Mesodermal cell (in vitro differentiated cells): ENCODE measurements at regions not wholly inside any gene's neighbourhood (a gene's known extent, or its start where the extent isn't known, plus 50 kb on each side); places are given as distances from the start of the nearest gene placed in this dataset.

Experiments
- H3K27ac ChIP-seq: 2 replicates; pipeline ENCODE4 v1.7.0; 2013; ENCODE audit warnings: mild to moderate bottlenecking, low read depth, low read length, moderate library complexity; ENCODE audit not compliant: severe bottlenecking
- H3K36me3 ChIP-seq: 2 replicates; pipeline ENCODE4 v1.7.1; 2013; ENCODE audit warnings: mild to moderate bottlenecking, low read length, moderate library complexity; ENCODE audit not compliant: control insufficient read depth, insufficient read depth
- H3K4me1 ChIP-seq: one replicate; pipeline ENCODE4 v1.7.1; 2013; ENCODE audit warnings: mild to moderate bottlenecking, low read length; ENCODE audit not compliant: insufficient read depth, control insufficient read depth, poor library complexity, severe bottlenecking
- H3K4me3 ChIP-seq: 2 replicates; pipeline ENCODE4 v1.7.0; 2013; ENCODE audit warnings: low read length, control low read depth, mild to moderate bottlenecking; ENCODE audit not compliant: insufficient read depth, poor library complexity, severe bottlenecking; ENCODE audit errors: extremely low read depth
- H3K9me3 ChIP-seq: 2 replicates; pipeline ENCODE4 v1.7.1; 2013; ENCODE audit warnings: mild to moderate bottlenecking, low read length, moderate library complexity; ENCODE audit not compliant: control insufficient read depth
- WGBS, 2 experiments: methylation state at CpG; one replicate each; pipeline ENCODE4 v1.1.5; 2013; ENCODE audit warnings: missing lambda C conversion rate in 2 of 2; ENCODE audit not compliant: insufficient coverage in 2 of 2; 5-methylcytosine and 5-hydroxymethylcytosine counted together

DNA sequence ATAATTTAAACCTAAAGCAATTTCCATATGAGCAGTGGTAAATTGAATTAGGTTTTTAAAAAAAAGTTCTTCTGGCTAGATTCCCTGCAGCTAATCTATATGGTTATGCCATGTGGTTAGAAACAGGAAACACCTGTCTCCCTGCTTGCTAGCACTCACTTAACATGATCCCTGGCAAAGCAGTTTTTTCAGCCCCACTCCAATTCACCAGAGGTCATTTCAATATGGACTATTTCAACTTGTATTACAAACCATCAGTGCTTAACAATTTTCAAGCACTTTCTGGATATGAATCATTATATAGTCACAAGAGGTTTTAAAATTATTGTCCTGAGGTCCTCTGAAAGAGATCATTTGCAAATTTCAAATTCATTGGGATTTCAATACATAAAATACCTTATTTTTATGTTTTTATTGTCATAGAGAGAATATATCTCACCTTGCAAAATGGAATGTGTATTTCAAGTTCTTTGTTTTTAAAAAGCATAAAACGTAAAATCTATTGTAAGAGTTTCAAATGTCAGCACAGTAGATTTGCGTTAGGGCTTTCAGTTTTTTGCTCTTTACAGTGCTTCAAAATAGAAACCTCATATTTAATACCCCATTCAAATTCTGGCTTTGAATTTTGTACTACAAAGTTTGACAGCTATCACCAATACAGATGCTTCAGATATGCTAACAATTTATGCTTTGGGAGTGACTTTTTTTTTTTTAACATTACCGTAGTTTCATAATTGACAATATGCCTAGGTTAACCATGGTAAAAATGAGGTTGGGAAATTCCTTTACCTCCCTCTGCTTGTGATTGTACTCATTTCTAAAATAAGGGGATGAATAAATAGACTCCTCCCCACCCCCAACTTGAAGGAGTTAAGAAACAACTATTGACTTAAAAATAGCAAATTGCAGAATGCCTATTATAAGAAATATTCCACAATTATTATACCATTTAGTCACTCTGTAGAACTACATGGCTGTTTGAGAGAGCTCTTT, 117.5 kb upstream of the HGF start:
- Histone ChIP-seq H3K27ac (no peak overlapping the region), H3K4me3 (no peak overlapping the region), H3K36me3 (no peaks in the 10 kb centered on the region), H3K4me1 (no peaks in the 10 kb centered on the region), H3K9me3 (no peaks in the 10 kb centered on the region)
- 100% methylated on average over 1 of the region's 3 CpGs for WGBS, 2 experiments

DNA sequence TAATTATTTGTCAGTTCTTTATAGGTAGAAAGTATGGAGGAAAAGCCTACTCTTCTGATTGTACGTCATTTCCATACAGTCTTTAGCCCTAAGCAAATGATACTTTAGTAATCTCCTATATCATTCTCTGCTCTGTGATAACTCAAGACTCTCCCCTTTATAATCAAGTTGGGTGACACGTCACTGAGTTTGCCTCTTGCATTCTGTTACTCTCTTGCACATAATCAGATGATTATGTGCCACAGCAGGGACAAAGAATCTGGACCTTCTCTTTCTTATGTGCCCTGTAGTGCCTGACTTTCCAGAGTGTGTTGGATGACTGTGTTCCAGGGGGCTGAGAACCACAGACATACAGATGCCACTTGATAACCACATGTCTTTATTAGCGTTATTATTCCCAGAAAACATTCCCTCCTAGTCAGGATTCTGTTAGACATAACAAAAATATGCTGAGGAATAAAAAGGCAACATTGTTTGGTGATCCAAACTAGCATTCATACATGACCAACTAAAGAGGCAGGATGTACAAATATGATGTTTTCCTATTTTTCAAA, 116.4 kb upstream of the HGF start:
- no peaks in the 10 kb centered on the region for H3K4me1 ChIP-seq
- H3K27ac ChIP-seq: no peak overlapping the region
- WGBS, 2 experiments: 100% methylated on average over 1 to 2 of the region's 3 CpGs
- no peak overlapping the region for H3K4me3 ChIP-seq
- no peaks in the 10 kb centered on the region for H3K9me3 ChIP-seq
- H3K36me3 ChIP-seq: no peaks in the 10 kb centered on the region

DNA sequence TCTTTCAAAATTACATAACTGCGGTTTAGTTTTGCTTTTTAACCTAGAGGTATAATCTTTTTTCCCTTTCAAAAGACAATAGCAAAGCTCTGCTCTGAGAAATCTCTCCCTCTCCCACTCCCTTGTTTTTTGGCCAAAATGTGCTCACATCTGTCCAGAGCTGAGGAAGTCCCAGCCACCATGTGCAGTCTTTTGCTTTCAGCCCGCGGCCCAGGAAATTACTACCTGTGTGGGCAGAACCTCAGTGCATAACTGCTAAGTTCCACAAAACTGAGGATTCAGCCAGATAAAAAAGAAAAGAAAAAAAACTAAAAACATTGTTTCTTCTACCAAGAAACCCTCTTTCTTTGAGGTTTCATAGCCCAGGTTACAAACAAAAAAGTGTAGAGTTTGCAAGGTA, 115.0 kb upstream of the HGF start:
- Histone ChIP-seq H3K4me1 (no peaks in the 10 kb centered on the region), H3K9me3 (no peaks in the 10 kb centered on the region), H3K27ac (no peak overlapping the region), H3K4me3 (no peak overlapping the region), H3K36me3 (no peaks in the 10 kb centered on the region)
- WGBS, 2 experiments: 90 to 93% methylated on average over 2 to 3 of the region's 3 CpGs

DNA sequence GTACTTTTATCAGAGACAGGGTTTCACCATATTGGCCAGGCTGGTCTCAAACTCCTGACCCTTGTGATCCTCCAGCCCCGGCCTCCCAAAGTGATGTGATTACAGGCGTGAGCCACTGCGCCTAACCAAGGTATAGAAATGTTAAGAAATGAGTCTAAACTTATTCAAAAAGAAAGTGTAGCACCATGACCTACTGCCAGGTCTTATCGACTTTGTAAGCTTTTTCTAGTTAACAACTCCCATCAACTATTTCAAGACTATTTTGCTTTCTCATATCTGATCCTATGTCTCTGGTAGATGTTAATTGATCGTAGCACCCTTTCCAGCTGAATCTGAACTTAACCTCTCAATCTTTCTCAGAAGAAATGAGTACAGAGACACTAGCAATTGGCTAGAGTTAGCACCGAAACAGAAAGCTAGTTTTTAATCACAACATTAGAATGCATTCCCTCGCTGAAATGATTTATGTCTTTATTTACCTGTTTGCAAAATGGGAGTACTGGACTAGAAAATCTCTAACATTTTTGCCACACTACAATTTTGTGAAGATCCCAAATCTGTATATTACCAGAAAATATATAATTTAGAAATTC, 114.0 kb upstream of the HGF start:
- H3K27ac ChIP-seq: no peak overlapping the region
- H3K4me3 ChIP-seq: no peak overlapping the region
- 100% methylated on average over 1 of the region's 7 CpGs for WGBS, 2 experiments
- H3K4me1 ChIP-seq: no peaks in the 10 kb centered on the region
- H3K9me3 ChIP-seq: no peaks in the 10 kb centered on the region
- H3K36me3 ChIP-seq: no peaks in the 10 kb centered on the region

DNA sequence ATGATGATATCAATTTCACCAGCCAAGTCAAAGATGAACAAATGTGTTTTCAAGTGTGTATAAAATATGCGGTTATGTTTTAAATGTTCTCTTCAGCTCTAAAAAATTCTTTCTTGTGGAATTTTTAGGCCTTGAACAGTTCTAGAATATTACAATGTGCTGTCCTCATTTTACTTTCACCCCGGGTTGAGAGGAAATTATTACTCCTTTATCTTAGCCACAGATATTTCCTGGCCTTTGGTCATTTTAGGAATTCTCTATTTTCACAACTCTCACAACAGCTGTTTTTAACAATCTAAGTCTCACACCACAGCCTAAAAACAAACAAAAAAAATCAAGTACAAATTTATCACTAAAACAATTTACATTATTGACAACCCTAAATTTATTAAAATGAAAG, 112.2 kb upstream of the HGF start:
- Histone ChIP-seq H3K27ac (no peak overlapping the region), H3K4me1 (no peaks in the 10 kb centered on the region), H3K9me3 (no peaks in the 10 kb centered on the region), H3K36me3 (no peaks in the 10 kb centered on the region), H3K4me3 (no peak overlapping the region)
- WGBS, 2 experiments: 71% methylated on average over 1 of the region's 2 CpGs; no CpG with 5 or more reads in 1 of the 2 experiments

DNA sequence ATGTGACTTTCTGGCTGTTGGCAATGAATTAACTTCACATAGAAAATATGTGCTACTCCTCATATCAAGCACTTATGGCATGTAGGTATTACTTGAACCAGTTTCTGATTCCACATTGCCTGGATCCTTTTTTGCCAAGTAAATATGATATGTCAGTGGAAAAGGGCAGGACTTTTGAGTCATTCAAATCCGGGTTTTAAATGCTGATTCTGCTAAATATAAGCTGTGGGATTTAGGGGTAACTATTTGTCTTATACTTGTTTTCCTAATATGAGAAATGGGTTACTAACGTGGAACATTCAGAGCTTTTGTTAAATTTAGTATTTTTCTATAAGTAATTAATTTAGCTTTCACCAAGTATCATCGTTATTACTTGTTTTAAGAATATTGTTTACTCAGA, 108.0 kb upstream of the HGF start:
- Histone ChIP-seq H3K4me1 (no peaks in the 10 kb centered on the region), H3K27ac (no peak overlapping the region), H3K36me3 (no peaks in the 10 kb centered on the region), H3K4me3 (no peak overlapping the region), H3K9me3 (no peaks in the 10 kb centered on the region)
- 80 to 86% methylated on average over 1 of the region's 3 CpGs for WGBS, 2 experiments

DNA sequence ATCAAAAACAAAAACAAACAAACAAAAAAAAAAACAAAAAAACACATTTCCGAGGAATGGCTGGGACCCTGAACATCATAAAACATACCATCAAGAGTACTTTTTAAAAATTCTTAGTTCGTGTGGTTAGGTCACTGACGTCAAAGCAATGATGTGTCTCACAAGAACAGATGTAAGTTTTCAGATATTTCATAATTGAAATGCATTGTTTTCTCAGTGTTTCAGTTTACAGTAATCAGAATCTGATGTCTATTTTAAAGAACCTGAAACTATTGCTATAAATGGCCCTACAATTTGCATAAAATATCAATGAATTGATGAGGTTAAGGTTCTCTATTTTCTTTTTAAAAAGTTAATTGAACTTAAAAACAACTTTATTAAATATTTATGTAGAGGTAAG, 103.7 kb upstream of the HGF start:
- Histone ChIP-seq H3K27ac (no peak overlapping the region), H3K4me3 (no peak overlapping the region), H3K9me3 (no peaks in the 10 kb centered on the region), H3K4me1 (no peaks in the 10 kb centered on the region), H3K36me3 (no peaks in the 10 kb centered on the region)
- WGBS, 2 experiments: 100% methylated on average over 2 of the region's 3 CpGs

DNA sequence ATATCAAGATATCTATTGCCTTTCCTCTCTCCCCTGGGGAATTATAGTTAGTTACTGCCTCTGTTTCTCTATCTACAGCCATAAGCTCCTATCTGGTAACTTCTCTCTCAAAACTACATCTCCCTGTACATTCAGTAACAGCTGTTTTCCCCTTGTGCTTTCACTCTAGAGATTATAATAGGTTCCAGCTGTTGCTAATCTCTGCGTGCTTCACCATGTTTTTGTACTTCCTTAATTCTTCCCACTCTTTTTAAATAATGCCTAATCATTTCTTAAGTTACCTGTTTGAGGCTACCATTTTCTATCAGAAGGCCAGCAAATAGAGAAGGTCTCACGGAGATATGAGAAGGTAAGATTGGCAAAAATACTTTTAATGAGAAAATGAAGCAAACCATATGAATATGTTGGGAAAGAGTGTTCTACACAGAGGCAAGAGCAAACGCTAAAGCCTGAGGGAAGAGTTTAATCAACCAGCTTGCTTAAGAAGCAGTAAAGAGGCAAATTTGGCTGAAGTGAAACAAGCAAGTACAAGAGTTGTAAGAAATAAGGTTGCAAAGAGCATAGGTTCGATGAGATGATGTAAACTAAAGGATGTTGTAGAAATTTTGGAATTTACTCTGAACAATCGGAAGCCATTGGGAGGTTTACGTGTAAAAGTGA, 101.9 kb upstream of the HGF start:
- Histone ChIP-seq H3K27ac (no peak overlapping the region), H3K4me1 (no peaks in the 10 kb centered on the region), H3K36me3 (no peaks in the 10 kb centered on the region), H3K9me3 (no peaks in the 10 kb centered on the region), H3K4me3 (no peak overlapping the region)
- WGBS, 2 experiments: 94 to 98% methylated on average over 4 to 6 of the region's 6 CpGs

DNA sequence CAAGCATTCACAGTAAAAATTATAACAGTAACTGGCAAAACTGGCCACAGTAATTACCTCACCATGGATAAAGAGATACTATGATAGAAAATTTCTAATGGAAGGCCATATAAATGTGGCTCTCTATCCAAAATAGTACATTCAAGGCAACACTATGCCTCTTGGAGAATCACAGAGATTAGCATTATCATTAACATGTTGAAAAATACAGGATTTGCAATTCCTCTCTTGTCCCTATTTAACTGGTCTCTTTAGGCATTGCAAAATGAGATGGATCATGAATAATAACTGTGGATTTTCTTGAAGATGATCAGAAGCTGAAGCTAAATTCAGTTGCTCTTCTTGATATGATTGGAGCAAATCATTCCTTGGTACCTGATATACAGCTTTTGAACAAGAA, 100.8 kb upstream of the HGF start:
- H3K4me1 ChIP-seq: no peaks in the 10 kb centered on the region
- no peak overlapping the region for H3K27ac ChIP-seq
- H3K9me3 ChIP-seq: no peaks in the 10 kb centered on the region
- H3K36me3 ChIP-seq: no peaks in the 10 kb centered on the region
- no peak overlapping the region for H3K4me3 ChIP-seq

DNA sequence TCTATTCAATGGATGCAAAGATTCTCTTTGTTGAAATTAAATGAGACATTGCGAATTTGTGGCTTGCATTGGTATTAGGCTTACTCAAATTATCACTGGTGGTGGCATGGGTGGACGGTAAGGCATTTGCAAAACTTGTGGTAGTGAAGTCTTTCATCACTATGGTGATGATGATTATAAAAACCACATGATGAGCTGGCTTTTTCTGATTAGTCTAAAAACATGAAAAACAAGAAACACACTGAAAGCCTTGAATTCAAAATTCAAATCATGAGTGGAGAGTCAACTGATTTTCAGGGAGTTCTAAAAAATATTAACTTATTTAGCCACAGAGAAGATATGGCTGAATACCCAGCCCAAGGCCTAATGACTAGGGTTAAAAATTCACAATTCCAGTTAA, 99.8 kb upstream of the HGF start:
- H3K36me3 ChIP-seq: no peaks in the 10 kb centered on the region
- H3K4me1 ChIP-seq: no peaks in the 10 kb centered on the region
- H3K9me3 ChIP-seq: no peaks in the 10 kb centered on the region
- H3K4me3 ChIP-seq: no peak overlapping the region
- WGBS, 2 experiments: no CpG with 5 or more reads among the region's 2 CpGs
- H3K27ac ChIP-seq: no peak overlapping the region
